H9 (cell line): ENCODE measurements at regions not wholly inside any gene's neighbourhood (a gene's known extent, or its start where the extent isn't known, plus 50 kb on each side); places are given as distances from the start of the nearest gene placed in this dataset.
A peak's percentile ranks its signal among the peaks of the same experiment; 100 is the strongest.

Source experiments
- DNase-seq: peaks from one replicate; pipeline ENCODE4 v3.0.0-alpha.2; 2017
- H2AFZ ChIP-seq: one replicate; pipeline ENCODE4 v1.6.1; 2013; ENCODE audit warnings: mild to moderate bottlenecking, low read length, control low read depth, moderate library complexity
- H2AK5ac ChIP-seq: 2 replicates; pipeline ENCODE4 v1.6.1; 2013; ENCODE audit warnings: low read length, control low read depth, mixed read lengths; ENCODE audit not compliant: insufficient read length
- H2BK120ac ChIP-seq: one replicate; pipeline ENCODE4 v1.6.1; 2013; ENCODE audit warnings: low read depth, mild to moderate bottlenecking, low read length, control low read depth, inconsistent platforms; ENCODE audit not compliant: poor library complexity, severe bottlenecking
- H2BK12ac ChIP-seq: 2 replicates; pipeline ENCODE4 v1.6.1; 2013; ENCODE audit warnings: low read length, control low read depth, mixed read lengths, low read depth; ENCODE audit not compliant: insufficient read length
- H2BK15ac ChIP-seq: 2 replicates; pipeline ENCODE4 v1.6.1; 2013; ENCODE audit warnings: low read depth, low read length, control low read depth
- H2BK20ac ChIP-seq: one replicate; pipeline ENCODE4 v1.6.1; 2013; ENCODE audit warnings: low read depth, mild to moderate bottlenecking, low read length, control low read depth, inconsistent platforms; ENCODE audit not compliant: poor library complexity, severe bottlenecking
- H2BK5ac ChIP-seq: 2 replicates; pipeline ENCODE4 v1.6.1; 2013; ENCODE audit warnings: low read length, control low read depth, mixed read lengths; ENCODE audit not compliant: insufficient read length
- H3K14ac ChIP-seq: 2 replicates; pipeline ENCODE4 v1.6.1; 2013; ENCODE audit warnings: low read length, control low read depth; ENCODE audit not compliant: insufficient read depth
- H3K18ac ChIP-seq: 2 replicates; pipeline ENCODE4 v1.6.1; 2013; ENCODE audit warnings: low read depth, mild to moderate bottlenecking, mixed read lengths, low read length, control low read depth; ENCODE audit not compliant: insufficient read length
- H3K23ac ChIP-seq: 2 replicates; pipeline ENCODE4 v1.6.1; 2013; ENCODE audit warnings: low read length, control low read depth, mixed read lengths, low read depth; ENCODE audit not compliant: insufficient read length
- H3K23me2 ChIP-seq: 2 replicates; pipeline ENCODE4 v1.6.1; 2013; ENCODE audit warnings: low read depth, mild to moderate bottlenecking, mixed read lengths, low read length, control low read depth; ENCODE audit not compliant: insufficient read length, poor library complexity, severe bottlenecking
- H3K27ac ChIP-seq: 2 replicates; pipeline ENCODE4 v1.5.1; 2013; ENCODE audit warnings: low read length, control low read depth, mixed read lengths, low read depth; ENCODE audit not compliant: insufficient read length
- H3K27me3 ChIP-seq: 2 replicates; pipeline ENCODE4 v1.6.1; 2013; ENCODE audit warnings: low read length, control low read depth, inconsistent platforms; ENCODE audit not compliant: insufficient read depth
- H3K4ac ChIP-seq: 2 replicates; pipeline ENCODE4 v1.6.1; 2013; ENCODE audit warnings: low read depth, mild to moderate bottlenecking, control low read depth, inconsistent platforms, low read length, moderate library complexity
- H3K4me1 ChIP-seq: 2 replicates; pipeline ENCODE4 v1.6.1; 2013; ENCODE audit warnings: low read length, control low read depth, inconsistent platforms; ENCODE audit not compliant: insufficient read depth
- H3K4me2 ChIP-seq: 2 replicates; pipeline ENCODE4 v1.6.1; 2013; ENCODE audit warnings: low read length, control low read depth, mixed read lengths; ENCODE audit not compliant: insufficient read length, insufficient read depth
- H3K56ac ChIP-seq: 2 replicates; pipeline ENCODE4 v1.6.1; 2013; ENCODE audit warnings: low read depth, mild to moderate bottlenecking, mixed read lengths, low read length, control low read depth; ENCODE audit not compliant: insufficient read length
- H3K79me1 ChIP-seq: 2 replicates; pipeline ENCODE4 v1.6.1; 2013; ENCODE audit warnings: low read depth, mild to moderate bottlenecking, moderate library complexity, low read length, control low read depth, inconsistent platforms; ENCODE audit not compliant: insufficient read depth, poor library complexity, severe bottlenecking
- H3K79me2 ChIP-seq: 2 replicates; pipeline ENCODE4 v1.6.1; 2013; ENCODE audit warnings: low read length, control low read depth, inconsistent platforms; ENCODE audit not compliant: insufficient read depth
- H3K9ac ChIP-seq: 2 replicates; pipeline ENCODE4 v1.6.1; 2013; ENCODE audit warnings: low read length, control low read depth, mixed read lengths; ENCODE audit not compliant: insufficient read length; ENCODE audit errors: extremely low read depth
- H3K9me3 ChIP-seq: one replicate; pipeline ENCODE4 v1.6.1; 2013; ENCODE audit warnings: low read depth, low read length, inconsistent platforms; ENCODE audit not compliant: control insufficient read depth
- H3T11ph ChIP-seq: one replicate; pipeline ENCODE4 v1.6.1; 2013; ENCODE audit warnings: mild to moderate bottlenecking, low read length, control low read depth, inconsistent platforms
- H4K20me1 ChIP-seq: one replicate; pipeline ENCODE4 v1.6.1; 2013; ENCODE audit not compliant: control insufficient read depth, insufficient read length, insufficient read depth
- H4K5ac ChIP-seq: 2 replicates; pipeline ENCODE4 v1.6.1; 2013; ENCODE audit warnings: low read depth, mild to moderate bottlenecking, mixed read lengths, low read length, control low read depth; ENCODE audit not compliant: insufficient read length
- H4K8ac ChIP-seq: replicated peaks from 2 replicates; pipeline ENCODE4 v1.6.1; 2013; ENCODE audit warnings: low read length, control low read depth, mixed read lengths, low read depth; ENCODE audit not compliant: insufficient read length
- H4K91ac ChIP-seq: 2 replicates; pipeline ENCODE4 v1.6.1; 2013; ENCODE audit warnings: low read depth, mild to moderate bottlenecking, moderate library complexity, mixed read lengths, low read length, control low read depth; ENCODE audit not compliant: insufficient read length
- H3K27ac Mint-ChIP-seq, 3 experiments: 2 replicates in 2 of 3; 3 replicates in 1 of 3; pipeline ENCODE4 v1.8.0; 2020 to 2021; ENCODE audit warnings: mixed read lengths in 3 of 3, mild to moderate bottlenecking in 1 of 3, moderate library complexity in 1 of 3
- H3K27me3 Mint-ChIP-seq: 2 replicates; pipeline ENCODE4 v1.8.0; 2021; ENCODE audit warnings: low read depth, mild to moderate bottlenecking, moderate library complexity, mixed read lengths
- H3K36me3 Mint-ChIP-seq, 3 experiments: 2 replicates in 2 of 3; 3 replicates in 1 of 3; pipeline ENCODE4 v1.8.0; 2020 to 2021; ENCODE audit warnings: low read depth in 3 of 3, mixed read lengths in 3 of 3; ENCODE audit not compliant: insufficient read depth in 1 of 3
- H3K4me1 Mint-ChIP-seq, 2 experiments: 2 replicates each; pipeline ENCODE4 v1.8.0; 2020; ENCODE audit warnings: mixed read lengths in 2 of 2
- H3K4me3 Mint-ChIP-seq, 2 experiments: 2 replicates in 1 of 2; 3 replicates in 1 of 2; pipeline ENCODE4 v1.8.0; 2020 to 2021; ENCODE audit warnings: mild to moderate bottlenecking in 2 of 2, mixed read lengths in 2 of 2, moderate library complexity in 1 of 2
- H3K9me3 Mint-ChIP-seq, 2 experiments: 2 replicates in 1 of 2; 3 replicates in 1 of 2; pipeline ENCODE4 v1.8.0; 2020; ENCODE audit warnings: mild to moderate bottlenecking in 2 of 2, mixed read lengths in 2 of 2, moderate library complexity in 1 of 2
- WGBS: extraction: QIAGEN DNeasy Blood & Tissue Kit; methylation state at CpG from one replicate; pipeline ENCODE4 v1.1.7; 2013; ENCODE audit warnings: missing lambda C conversion rate, low lambda C conversion rate, mixed read lengths; ENCODE audit not compliant: insufficient read length; ENCODE audit errors: extremely low coverage; 5-methylcytosine and 5-hydroxymethylcytosine counted together
- TF ChIP-seq, protein P1 (sequence below): fragments of 200-600 bp; sonication (generic); conservative IDR thresholded peaks from 3 replicates; pipeline ENCODE4 v1.8.0; 2021; ENCODE audit warnings: antibody characterized with exemption, mild to moderate bottlenecking

DNA sequence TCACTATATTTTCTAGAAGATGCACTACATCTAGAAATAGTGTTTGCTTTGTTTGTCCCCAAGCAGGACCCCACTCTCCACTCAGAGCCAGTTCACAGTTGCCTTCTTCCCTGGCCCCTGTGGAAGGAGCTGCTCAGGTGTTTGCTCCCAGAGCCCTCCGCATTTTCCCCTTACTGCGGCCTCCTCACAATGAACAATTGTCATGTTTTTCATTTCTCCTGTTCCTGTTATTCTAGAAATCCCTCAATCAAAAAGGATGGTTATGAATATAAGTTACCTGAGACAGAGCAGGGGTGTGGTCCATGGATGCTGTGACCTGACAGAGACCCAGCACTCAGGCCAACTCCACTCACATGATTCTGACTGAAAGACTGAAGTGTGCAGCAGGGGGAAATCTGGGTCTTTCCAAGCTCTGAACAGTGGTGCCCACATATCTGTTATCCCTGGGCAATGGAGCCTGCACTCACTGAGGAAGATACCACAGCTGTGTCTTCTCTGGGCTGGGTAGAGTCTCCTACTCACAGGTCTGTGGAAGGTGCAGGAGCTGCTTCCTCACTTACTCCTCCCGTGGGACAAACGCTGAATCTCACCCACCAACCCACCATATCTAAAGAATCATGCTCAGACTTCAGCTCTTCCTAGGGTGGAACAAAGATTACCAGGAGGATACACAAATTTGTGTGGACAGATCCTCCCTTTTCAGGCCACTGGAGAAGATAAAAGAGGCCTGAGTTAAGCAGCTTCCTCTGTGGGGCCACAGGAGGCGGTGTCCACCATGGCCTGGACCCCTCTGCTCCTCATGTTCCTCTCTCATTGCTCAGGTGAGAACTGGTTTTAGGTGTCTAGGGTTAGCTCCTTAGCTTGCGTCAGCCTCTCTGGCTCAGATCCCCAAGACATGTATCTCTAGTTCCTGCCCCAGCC, 87.1 kb upstream of the TOP3B start:
- H3K56ac ChIP-seq: no peak overlapping the region
- H3K9me3 ChIP-seq: no peaks in the 10 kb centered on the region
- H3K4me1 ChIP-seq: no peaks in the 10 kb centered on the region
- no peak overlapping the region for H2BK20ac ChIP-seq
- DNase-seq: no peak
- H3K4me2 ChIP-seq: no peak overlapping the region
- Mint-ChIP-seq H3K4me3 (no peak overlapping the region), H3K27ac (no peak overlapping the region), H3K4me1 (no peaks in the 10 kb centered on the region), H3K27me3 (peaks cover 98% of the 10 kb centered on the region), H3K36me3 (no peaks in the 10 kb centered on the region), H3K9me3 (peaks cover 0 to 4% of the 10 kb centered on the region in 2 experiments; a peak in 2 of 5 replicates)
- no peak overlapping the region for H4K91ac ChIP-seq
- no peak overlapping the region for H2BK12ac ChIP-seq
- no peak overlapping the region for H2BK120ac ChIP-seq
- no peaks in the 10 kb centered on the region for H3K79me2 ChIP-seq
- H4K8ac ChIP-seq: no peak overlapping the region
- no peak overlapping the region for H2BK5ac ChIP-seq
- no peaks in the 10 kb centered on the region for H3K23me2 ChIP-seq
- no peak overlapping the region for H2BK15ac ChIP-seq
- no peak overlapping the region for H2AFZ ChIP-seq
- H3K14ac ChIP-seq: no peak overlapping the region; the same call in 1 of the 2 replicates
- H2AK5ac ChIP-seq: no peak overlapping the region
- H3K79me1 ChIP-seq: no peaks in the 10 kb centered on the region
- no peak overlapping the region for H3K27ac ChIP-seq
- H3K18ac ChIP-seq: no peak overlapping the region
- no peaks in the 10 kb centered on the region for H4K20me1 ChIP-seq
- peaks cover 83% of the 10 kb centered on the region for H3K27me3 ChIP-seq
- no peak overlapping the region for H3K9ac ChIP-seq
- no peak overlapping the region for H3K23ac ChIP-seq
- no peak overlapping the region for H3K4ac ChIP-seq
- TF ChIP-seq, protein P1, sequence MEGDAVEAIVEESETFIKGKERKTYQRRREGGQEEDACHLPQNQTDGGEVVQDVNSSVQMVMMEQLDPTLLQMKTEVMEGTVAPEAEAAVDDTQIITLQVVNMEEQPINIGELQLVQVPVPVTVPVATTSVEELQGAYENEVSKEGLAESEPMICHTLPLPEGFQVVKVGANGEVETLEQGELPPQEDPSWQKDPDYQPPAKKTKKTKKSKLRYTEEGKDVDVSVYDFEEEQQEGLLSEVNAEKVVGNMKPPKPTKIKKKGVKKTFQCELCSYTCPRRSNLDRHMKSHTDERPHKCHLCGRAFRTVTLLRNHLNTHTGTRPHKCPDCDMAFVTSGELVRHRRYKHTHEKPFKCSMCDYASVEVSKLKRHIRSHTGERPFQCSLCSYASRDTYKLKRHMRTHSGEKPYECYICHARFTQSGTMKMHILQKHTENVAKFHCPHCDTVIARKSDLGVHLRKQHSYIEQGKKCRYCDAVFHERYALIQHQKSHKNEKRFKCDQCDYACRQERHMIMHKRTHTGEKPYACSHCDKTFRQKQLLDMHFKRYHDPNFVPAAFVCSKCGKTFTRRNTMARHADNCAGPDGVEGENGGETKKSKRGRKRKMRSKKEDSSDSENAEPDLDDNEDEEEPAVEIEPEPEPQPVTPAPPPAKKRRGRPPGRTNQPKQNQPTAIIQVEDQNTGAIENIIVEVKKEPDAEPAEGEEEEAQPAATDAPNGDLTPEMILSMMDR: peak; percentile 28; the same call in 1 of the 3 replicates
- no peak overlapping the region for H4K5ac ChIP-seq
- H3T11ph ChIP-seq: no peak overlapping the region
- no CpG with 5 or more reads among the region's 6 CpGs for WGBS
